Body of pancreas (tissue), 4 donors: ENCODE measurements at regions not wholly inside any gene's neighbourhood (a gene's known extent, or its start where the extent isn't known, plus 50 kb on each side); places are given as distances from the start of the nearest gene placed in this dataset.

ENCODE experiments used
- ATAC-seq: fragments of 150-250 bp; one replicate; pipeline ENCODE4 v1.9.1; 2016
- DNase-seq, 4 donors: peaks; one replicate each; pipeline ENCODE4 v3.0.0-alpha.2; 2019
- H3K27ac ChIP-seq, 4 donors: fragments of 200-600 bp; sonication (generic); 1 replicate in 3 of 4; 2 replicates in 1 of 4; pipeline versions ENCODE4 v1.5.1 to v1.6.1; 2016 to 2019; ENCODE audit warnings: mild to moderate bottlenecking in 1 of 4, mixed read lengths in 1 of 4, moderate library complexity in 1 of 4
- H3K27me3 ChIP-seq, 2 donors: fragments of 200-600 bp; sonication (generic); one replicate each; pipeline ENCODE4 v1.6.0; 2016; ENCODE audit warnings: mild to moderate bottlenecking in 1 of 2
- H3K36me3 ChIP-seq, 2 donors: fragments of 200-600 bp; sonication (generic); replicated peaks in 1 of 2; 2 replicates each; pipeline ENCODE4 v1.5.1; 2016; ENCODE audit warnings: low read depth in 2 of 2; ENCODE audit not compliant: insufficient read depth in 1 of 2
- H3K4me1 ChIP-seq: fragments of 200-600 bp; sonication (generic); one replicate; pipeline ENCODE4 v1.6.0; 2016
- H3K4me3 ChIP-seq, 2 donors: fragments of 200-600 bp; sonication (generic); 1 replicate in 1 of 2; 2 replicates in 1 of 2; pipeline ENCODE4 v1.5.1; 2016 to 2019
- H3K9me3 ChIP-seq, 3 donors: fragments of 200-600 bp; sonication (generic); 1 replicate in 2 of 3; 2 replicates in 1 of 3; pipeline ENCODE4 v1.5.1; 2016
- POLR2A ChIP-seq, 3 donors: fragments of 450-650 bp; IDR thresholded peaks; one replicate each; pipeline ENCODE4 v1.6.1; 2016; ENCODE audit warnings: antibody characterized with exemption in 3 of 3, mild to moderate bottlenecking in 2 of 3
- WGBS, 2 donors: methylation state at CpG; one replicate each; pipeline ENCODE4 v1.1.5; 2017; 5-methylcytosine and 5-hydroxymethylcytosine counted together
- intact Hi-C: fragments of 100-400 bp; cut with DNase I; formaldehyde crosslinking; loops from one replicate; pipeline ENCODE4 v1.15.1; 2023
- TF ChIP-seq, protein P1 (sequence below), 7 experiments: fragments of 450-650 bp in 4 of 7; fragments of 200-600 bp in 3 of 7; sonication (generic) in 3 of 7; IDR thresholded peaks; one replicate each; pipeline ENCODE4 v1.5.1; 2016 to 2019; ENCODE audit warnings: antibody characterized with exemption in 7 of 7

DNA sequence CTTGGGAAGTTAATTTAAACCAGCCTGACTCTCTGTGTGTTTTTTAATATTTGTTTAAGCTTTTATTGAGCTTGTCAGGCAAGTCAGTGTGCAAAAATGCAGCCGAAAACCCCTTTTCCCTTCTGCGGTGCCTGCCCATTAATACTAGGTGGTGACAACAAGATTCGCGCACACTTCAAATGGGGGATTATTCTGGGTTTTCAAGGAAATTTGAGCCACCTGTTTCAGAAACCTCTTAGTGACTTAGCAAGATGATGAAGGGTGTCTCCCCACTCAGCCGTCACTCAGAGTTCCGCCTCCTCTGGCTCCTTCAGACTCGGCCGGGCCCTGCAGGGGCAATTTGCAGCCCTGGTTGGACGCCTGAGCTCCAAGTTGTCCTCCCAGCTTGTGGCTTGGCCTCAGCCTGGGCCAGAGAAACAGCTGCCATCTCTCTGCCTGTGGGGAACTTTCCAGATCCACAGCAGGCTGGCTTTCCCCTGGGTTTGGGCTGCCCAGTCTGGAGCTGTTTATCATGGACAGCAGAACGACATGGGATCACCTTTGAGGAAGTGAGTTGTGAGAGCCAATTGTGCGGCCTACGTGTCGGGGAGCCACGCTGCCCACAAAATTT, 75.9 kb downstream of the SPRY4 start:
- DNase-seq, result no peak
- ATAC-seq, result no peak
- no peak for TF ChIP-seq POLR2A (IDR thresholded peaks at IDR 0.05)
- TF ChIP-seq, protein P1, sequence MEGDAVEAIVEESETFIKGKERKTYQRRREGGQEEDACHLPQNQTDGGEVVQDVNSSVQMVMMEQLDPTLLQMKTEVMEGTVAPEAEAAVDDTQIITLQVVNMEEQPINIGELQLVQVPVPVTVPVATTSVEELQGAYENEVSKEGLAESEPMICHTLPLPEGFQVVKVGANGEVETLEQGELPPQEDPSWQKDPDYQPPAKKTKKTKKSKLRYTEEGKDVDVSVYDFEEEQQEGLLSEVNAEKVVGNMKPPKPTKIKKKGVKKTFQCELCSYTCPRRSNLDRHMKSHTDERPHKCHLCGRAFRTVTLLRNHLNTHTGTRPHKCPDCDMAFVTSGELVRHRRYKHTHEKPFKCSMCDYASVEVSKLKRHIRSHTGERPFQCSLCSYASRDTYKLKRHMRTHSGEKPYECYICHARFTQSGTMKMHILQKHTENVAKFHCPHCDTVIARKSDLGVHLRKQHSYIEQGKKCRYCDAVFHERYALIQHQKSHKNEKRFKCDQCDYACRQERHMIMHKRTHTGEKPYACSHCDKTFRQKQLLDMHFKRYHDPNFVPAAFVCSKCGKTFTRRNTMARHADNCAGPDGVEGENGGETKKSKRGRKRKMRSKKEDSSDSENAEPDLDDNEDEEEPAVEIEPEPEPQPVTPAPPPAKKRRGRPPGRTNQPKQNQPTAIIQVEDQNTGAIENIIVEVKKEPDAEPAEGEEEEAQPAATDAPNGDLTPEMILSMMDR (IDR thresholded peaks at IDR 0.05), result no peak
- no peaks in the 10 kb centered on the region for H3K27me3 ChIP-seq
- no peaks in the 10 kb centered on the region for H3K4me1 ChIP-seq
- H3K27ac ChIP-seq, result no peak overlapping the region
- no peak overlapping the region for H3K4me3 ChIP-seq
- WGBS, 2 donors, result 53 to 59% methylated on average over 9 to 12 of the region's 14 CpGs
- intact Hi-C loops, result no loop called here
- H3K36me3 ChIP-seq, result no peaks in the 10 kb centered on the region
- H3K9me3 ChIP-seq, result no peaks in the 10 kb centered on the region

DNA sequence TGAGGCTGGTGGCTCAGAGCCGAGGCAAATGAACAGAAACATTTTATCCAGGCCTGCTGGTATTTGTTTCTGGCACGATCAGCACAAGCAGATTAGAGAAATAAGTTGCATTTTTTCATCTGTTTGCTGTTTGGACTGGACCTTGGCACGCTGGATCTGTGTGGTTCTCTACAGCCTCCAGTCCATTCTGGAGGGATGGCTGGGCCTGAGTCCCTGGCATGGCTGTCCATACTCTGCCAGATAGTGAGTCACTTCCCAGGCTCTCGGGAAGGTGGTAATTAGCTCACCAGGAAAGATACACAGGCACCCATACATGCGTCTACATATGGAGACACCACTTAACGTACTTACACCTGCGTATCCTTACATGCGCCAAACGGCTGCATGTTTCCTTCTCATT, 78.6 kb downstream of the SPRY4 start:
- intact Hi-C loops, result no loop called here
- Histone ChIP-seq H3K36me3 (no peaks in the 10 kb centered on the region), H3K4me3 (no peak overlapping the region), H3K27ac (no peak overlapping the region), H3K4me1 (no peaks in the 10 kb centered on the region), H3K9me3 (no peaks in the 10 kb centered on the region), H3K27me3 (no peaks in the 10 kb centered on the region)
- TF ChIP-seq, protein P1 (IDR thresholded peaks at IDR 0.05), result no peak
- no peak for TF ChIP-seq POLR2A (IDR thresholded peaks at IDR 0.05)
- DNase-seq (peak in 3 of 4 donors; percentile 18 to 45 (median 27)), ATAC-seq (peak; percentile 52)
- WGBS, 2 donors, result 67 to 72% methylated on average over 9 of the region's 9 CpGs

DNA sequence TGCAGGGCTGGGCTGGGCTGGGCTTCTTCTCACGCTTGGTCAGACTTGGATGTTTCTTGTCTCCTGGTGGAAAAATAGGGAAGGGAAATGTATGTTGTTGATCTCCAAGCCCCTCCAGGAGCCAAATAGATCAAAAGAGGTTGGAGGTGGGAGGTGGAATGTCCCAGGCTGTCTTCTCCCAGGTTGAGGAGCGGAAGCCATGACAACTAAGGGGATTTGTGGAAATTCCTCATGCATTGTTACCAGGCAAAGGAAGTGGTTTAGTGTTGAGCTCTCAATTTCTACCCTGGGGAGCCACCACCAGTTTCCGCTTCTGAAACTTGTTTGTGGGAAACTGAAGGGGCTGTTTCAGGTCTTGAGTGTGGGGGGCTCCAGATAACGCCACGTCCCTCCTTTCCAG, 79.0 kb downstream of the SPRY4 start:
- Histone ChIP-seq H3K9me3 (no peaks in the 10 kb centered on the region), H3K4me3 (no peak overlapping the region), H3K36me3 (no peaks in the 10 kb centered on the region), H3K4me1 (no peaks in the 10 kb centered on the region), H3K27ac (no peak overlapping the region), H3K27me3 (no peaks in the 10 kb centered on the region)
- TF ChIP-seq POLR2A (IDR thresholded peaks at IDR 0.05), result no peak
- TF ChIP-seq, protein P1 (IDR thresholded peaks at IDR 0.05), result no peak
- ATAC-seq (peak; percentile 15), DNase-seq (no peak)
- WGBS, 2 donors, result 69 to 76% methylated on average over 5 of the region's 5 CpGs
- intact Hi-C loops, result no loop called here

DNA sequence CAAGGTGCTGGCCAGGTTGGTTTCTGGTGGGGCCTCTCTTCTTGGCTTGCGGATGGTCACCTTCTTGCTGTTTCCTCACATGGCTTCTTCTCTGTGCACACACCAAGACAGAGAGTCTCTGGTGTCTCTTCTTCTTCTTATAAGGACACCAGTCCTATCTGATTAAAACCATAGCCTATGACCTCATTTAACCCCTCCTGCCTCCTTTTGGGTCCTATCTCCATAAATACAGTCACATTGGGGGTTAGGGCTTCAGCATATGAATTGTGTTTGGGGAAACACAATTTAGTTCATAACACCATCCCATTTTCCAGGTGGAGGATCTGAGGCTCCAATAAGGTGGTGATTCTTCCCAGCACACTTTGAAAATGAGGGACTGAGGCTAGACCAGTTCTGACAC, 80.4 kb downstream of the SPRY4 start:
- TF ChIP-seq, protein P1 (IDR thresholded peaks at IDR 0.05), result no peak
- TF ChIP-seq POLR2A (IDR thresholded peaks at IDR 0.05), result no peak
- DNase-seq (no peak), ATAC-seq (no peak)
- intact Hi-C loops, result no loop called here
- no peaks in the 10 kb centered on the region for H3K4me1 ChIP-seq
- H3K27ac ChIP-seq, result no peak overlapping the region
- no peak overlapping the region for H3K4me3 ChIP-seq
- no peaks in the 10 kb centered on the region for H3K9me3 ChIP-seq
- no peaks in the 10 kb centered on the region for H3K27me3 ChIP-seq
- H3K36me3 ChIP-seq, result no peaks in the 10 kb centered on the region
- WGBS, 2 donors, result 100% methylated on average over 1 of the region's 1 CpG

DNA sequence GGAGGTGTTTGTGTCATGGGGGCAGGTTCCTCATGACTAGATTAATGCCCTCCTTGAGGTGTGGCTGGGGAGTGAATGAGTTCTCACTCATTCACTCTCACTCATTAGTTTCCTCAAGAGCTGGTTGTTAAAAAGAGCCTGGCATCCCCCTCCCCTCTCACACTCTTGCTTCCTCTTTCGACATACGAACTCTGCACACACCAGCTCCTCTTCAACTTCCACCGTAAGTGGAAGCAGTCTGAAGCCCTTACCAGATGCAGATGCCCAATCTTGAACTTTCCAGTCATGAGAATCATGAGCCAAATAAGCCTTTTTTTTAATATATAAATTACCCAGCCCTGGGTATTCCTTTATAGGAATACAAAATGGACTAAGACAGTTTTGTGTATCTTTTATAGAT, 82.5 kb downstream of the SPRY4 start:
- Histone ChIP-seq H3K36me3 (no peaks in the 10 kb centered on the region), H3K27me3 (no peaks in the 10 kb centered on the region), H3K4me3 (no peak overlapping the region), H3K27ac (no peak overlapping the region), H3K9me3 (no peaks in the 10 kb centered on the region), H3K4me1 (no peaks in the 10 kb centered on the region)
- TF ChIP-seq POLR2A (IDR thresholded peaks at IDR 0.05), result no peak
- TF ChIP-seq, protein P1 (IDR thresholded peaks at IDR 0.05), result no peak
- 57 to 83% methylated on average over 3 of the region's 3 CpGs for WGBS, 2 donors
- no peak for ATAC-seq
- intact Hi-C loops, result no loop called here
- no peak for DNase-seq
